ENCODE measurements at regions not wholly inside any gene's neighbourhood (a gene's known extent, or its start where the extent isn't known, plus 50 kb on each side); places are given as distances from the start of the nearest gene placed in this dataset.

DNA sequence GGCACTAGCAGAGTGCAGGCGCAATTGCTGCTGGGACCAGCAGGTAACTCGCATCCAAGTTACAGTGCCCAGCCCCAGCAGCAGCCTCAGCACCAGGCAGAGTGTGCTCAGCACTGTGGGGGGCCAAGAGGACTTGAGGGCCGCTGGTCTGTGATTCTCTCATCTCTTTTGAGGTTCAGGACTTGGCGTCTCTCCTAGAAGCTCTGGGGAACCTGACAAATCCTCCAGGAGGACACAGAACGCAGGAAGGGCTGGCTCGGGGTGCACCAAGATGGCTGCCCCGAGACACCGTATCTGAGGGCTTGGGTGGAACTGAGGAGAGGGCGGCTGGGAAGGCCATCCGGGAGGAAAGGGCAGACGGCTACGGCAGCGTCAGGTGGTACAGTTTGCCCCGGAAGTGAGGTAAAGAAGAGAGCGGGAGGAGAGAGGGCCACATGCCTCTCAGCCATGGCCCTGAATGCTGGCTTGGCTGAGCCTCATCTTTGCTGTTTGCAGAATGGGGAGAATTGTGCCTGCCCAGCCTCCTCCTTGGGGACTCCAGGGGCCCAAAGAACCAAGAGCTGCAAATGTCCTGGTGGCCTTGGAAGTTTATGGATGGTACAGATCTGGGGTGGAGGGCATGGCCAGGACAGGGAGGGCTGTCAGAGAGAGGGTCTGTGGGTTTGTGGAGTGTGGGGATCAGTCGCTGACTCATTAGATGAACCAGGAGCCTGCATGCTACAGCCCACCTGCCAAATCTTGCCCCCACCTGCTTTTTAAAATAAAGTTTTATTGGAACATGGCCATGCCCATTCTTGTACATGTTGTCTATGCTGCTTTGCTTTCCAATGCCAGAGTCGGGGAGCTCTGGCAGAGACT lies 78.0 kb downstream of the MYEOV start:
- TF ChIP-seq SPI1 (IDR thresholded peaks at IDR 0.05; ENCODE audit: low read depth, low read length): no peak
- TF ChIP-seq POLR2A (IDR thresholded peaks at IDR 0.05; ENCODE audit: low read depth, low read length): no peak
- no peak for TF ChIP-seq TAF1 (IDR thresholded peaks at IDR 0.05; ENCODE audit: low read depth, low read length)
- TF ChIP-seq POU2F2 (IDR thresholded peaks at IDR 0.05; ENCODE audit: low read depth, low read length): no peak
- no peak for TF ChIP-seq POLR2AphosphoS5 (IDR thresholded peaks at IDR 0.05; ENCODE audit: low read depth, low read length)

All from GM12891 (cell line).